HCT116 (cell line): ENCODE measurements at regions not wholly inside any gene's neighbourhood (a gene's known extent, or its start where the extent isn't known, plus 50 kb on each side); places are given as distances from the start of the nearest gene placed in this dataset.

Experiments used
- ATAC-seq: fragments of 200-7000 bp; cut with Tn5 transposase; 2 replicates; pipeline ENCODE4 v1.9.1; 2020; ENCODE audit warnings: mild to moderate bottlenecking, moderate library complexity
- BruUV-seq: library from RNA; stranded (reverse); fragments of 400-500 nt; replicated peaks from 2 replicates; lab custom pipeline; 2021; lab: Mats Ljungman, UMichigan
- CTCF ChIA-PET: fragments of 300-600 bp; sonication (Branson Sonifier 250); formaldehyde crosslinking; loops from one replicate; lab custom pipeline; 2021; ENCODE audit warnings: antibody characterized with exemption; lab: Charles Lee
- POLR2A ChIA-PET: fragments of 300-600, 350-600 bp; sonication (Branson Sonifier 250); formaldehyde crosslinking; loops from one replicate; lab custom pipeline; 2021; ENCODE audit warnings: antibody characterized with exemption; lab: Charles Lee
- RAD21 ChIA-PET, 2 experiments: fragments of 300-600 bp; sonication (Branson Sonifier 250); formaldehyde crosslinking; loops; one replicate each; lab custom pipeline; 2023; ENCODE audit warnings: low total read pairs in 2 of 2; ENCODE audit not compliant: uncharacterized antibody in 2 of 2, unreplicated experiment in 2 of 2, low non-redundant PET in 1 of 2; lab: Charles Lee
- DNase-seq: peaks from one replicate; pipeline ENCODE4 v3.0.0-alpha.2; 2010; ENCODE audit warnings: low read depth, low spot score
- H2AFZ ChIP-seq: fragments of 200-600 bp; shearing (Covaris generic), sonication (generic); 2 replicates; pipeline ENCODE4 v1.6.1; 2017; ENCODE audit warnings: low read depth, mixed run types, mixed read lengths, antibody characterized with exemption, low read length; ENCODE audit not compliant: poor library complexity, severe bottlenecking
- H3K27ac ChIP-seq: 2 replicates; pipeline ENCODE4 v1.5.1; 2012; ENCODE audit warnings: low read depth, low read length
- H3K27me3 ChIP-seq: fragments of 200-600 bp; sonication (generic); 2 replicates; pipeline ENCODE4 v1.6.1; 2016; ENCODE audit warnings: mixed run types, low read length, mixed read lengths; ENCODE audit not compliant: insufficient read depth
- H3K36me3 ChIP-seq, 2 experiments: fragments of 200-500 bp in 1 of 2; fragments of 200-600 bp in 1 of 2; sonication (Bioruptor generic) in 1 of 2; sonication (generic) in 1 of 2; 2 replicates each; pipeline versions ENCODE4 v1.5.1 to v1.6.1; 2014 to 2016; ENCODE audit warnings: low read length in 2 of 2, inconsistent platforms in 1 of 2, mixed read lengths in 1 of 2, mixed run types in 1 of 2; ENCODE audit not compliant: insufficient read depth in 2 of 2, control insufficient read depth in 1 of 2
- H3K4me1 ChIP-seq, 2 experiments: fragments of 200-600 bp in 1 of 2; sonication (generic) in 1 of 2; 2 replicates each; pipeline versions ENCODE4 v1.5.1 to v1.6.1; 2012 to 2017; ENCODE audit warnings: low read length in 2 of 2, inconsistent platforms in 1 of 2, mild to moderate bottlenecking in 1 of 2, mixed read lengths in 1 of 2, mixed run types in 1 of 2, moderate library complexity in 1 of 2; ENCODE audit not compliant: insufficient read depth in 2 of 2, control insufficient read depth in 1 of 2
- H3K4me2 ChIP-seq: fragments of 200-600 bp; sonication (generic); 2 replicates; pipeline ENCODE4 v1.6.1; 2017; ENCODE audit warnings: mixed run types, low read length, mixed read lengths
- H3K4me3 ChIP-seq, 2 experiments: fragments of 200-600 bp in 1 of 2; sonication (generic) in 1 of 2; replicated peaks in 1 of 2; 2 replicates each; pipeline ENCODE4 v1.5.1; 2011 to 2016; ENCODE audit warnings: low read length in 2 of 2, control low read depth in 1 of 2, low read depth in 1 of 2, mild to moderate bottlenecking in 1 of 2, mixed read lengths in 1 of 2, mixed run types in 1 of 2
- H3K79me2 ChIP-seq: fragments of 200-600 bp; sonication (generic); 2 replicates; pipeline ENCODE4 v1.6.1; 2017; ENCODE audit warnings: mild to moderate bottlenecking, mixed run types, low read length, moderate library complexity, mixed read lengths; ENCODE audit not compliant: insufficient read depth
- H3K9ac ChIP-seq: fragments of 200-600 bp; sonication (generic); 2 replicates; pipeline ENCODE4 v1.6.1; 2016; ENCODE audit warnings: low read length, mixed read lengths
- H3K9me2 ChIP-seq: fragments of 200-600 bp; sonication (generic), shearing (Covaris generic); 2 replicates; pipeline ENCODE4 v1.6.1; 2017; ENCODE audit warnings: mixed run types, mild to moderate bottlenecking, moderate library complexity; ENCODE audit not compliant: insufficient read depth
- H3K9me3 ChIP-seq, 2 experiments: fragments of 200-500 bp in 1 of 2; fragments of 200-600 bp in 1 of 2; sonication (Bioruptor generic) in 1 of 2; sonication (generic) in 1 of 2; 2 replicates each; pipeline ENCODE4 v1.6.1; 2014 to 2017; ENCODE audit warnings: low read length in 2 of 2, mixed read lengths in 2 of 2, inconsistent platforms in 1 of 2, low read depth in 1 of 2, mild to moderate bottlenecking in 1 of 2, mixed run types in 1 of 2, moderate library complexity in 1 of 2; ENCODE audit not compliant: control insufficient read depth in 1 of 2, insufficient read depth in 1 of 2
- H4K20me1 ChIP-seq: fragments of 200-600 bp; sonication (generic), shearing (Covaris generic); 2 replicates; pipeline ENCODE4 v1.6.1; 2017; ENCODE audit warnings: mixed run types, mild to moderate bottlenecking, moderate library complexity; ENCODE audit not compliant: insufficient read depth
- CBX3 ChIP-seq: IDR thresholded peaks from 2 replicates; pipeline ENCODE4 v1.6.1; 2012; ENCODE audit warnings: low read depth
- EZH2phosphoT487 ChIP-seq: fragments of 200-600 bp; IDR thresholded peaks from 2 replicates; pipeline ENCODE4 v1.6.1; 2018; ENCODE audit warnings: antibody characterized with exemption, borderline replicate concordance
- RAD21 ChIP-seq: IDR thresholded peaks from 2 replicates; pipeline ENCODE4 v1.6.1; 2012; ENCODE audit warnings: low read depth, mild to moderate bottlenecking
- REST ChIP-seq: IDR thresholded peaks from 2 replicates; pipeline ENCODE4 v1.6.1; 2012; ENCODE audit warnings: low read depth
- intact Hi-C: fragments of 100-400 bp; cut with micrococcal nuclease; formaldehyde crosslinking; loops from 2 replicates; pipeline ENCODE4 v1.10.0; 2022

- TF ChIP-seq REST (no peak), RAD21 (no peak), CBX3 (no peak)
Observed at GRCh38 chr2:228561816-228562215, 380.3 kb upstream of the SPHKAP start (continued).

- CTCF ChIA-PET = no interaction called here
- Histone ChIP-seq H3K4me2 (no peak overlapping the region), H3K9me2 (no peaks in the 10 kb centered on the region), H3K27ac (no peak overlapping the region), H3K79me2 (no peaks in the 10 kb centered on the region), H3K27me3 (no peaks in the 10 kb centered on the region), H4K20me1 (no peaks in the 10 kb centered on the region; the same call in 1 of the 2 replicates), H3K9ac (no peak overlapping the region), H3K9me3 (no peaks in the 10 kb centered on the region), H2AFZ (no peak overlapping the region), H3K4me1 (no peaks in the 10 kb centered on the region), H3K4me3 (no peak overlapping the region), H3K36me3 (no peaks in the 10 kb centered on the region)
- no peak for ATAC-seq
- POLR2A ChIA-PET = no interaction called here
- BruUV-seq = no TSS peak
- intact Hi-C loops = no loop called here
- DNase-seq = no peak
- RAD21 ChIA-PET = no interaction called here
- TF ChIP-seq EZH2phosphoT487 = no peak
Observed at GRCh38 chr2:228559774-228560415, 378.4 kb upstream of the SPHKAP start.
